Loucy (cell line): ENCODE measurements at regions not wholly inside any gene's neighbourhood (a gene's known extent, or its start where the extent isn't known, plus 50 kb on each side); places are given as distances from the start of the nearest gene placed in this dataset.

Source experiments
- H2AFZ ChIP-seq: fragments of 200-600 bp; sonication (generic); 2 replicates; pipeline ENCODE4 v1.6.0; 2016; ENCODE audit warnings: antibody characterized with exemption, mild to moderate bottlenecking, low read length, moderate library complexity
- H3F3A ChIP-seq: fragments of 200-600 bp; 2 replicates; pipeline ENCODE4 v1.6.0; 2016; ENCODE audit warnings: antibody characterized with exemption, low read depth, mild to moderate bottlenecking
- H3K27me3 ChIP-seq: fragments of 200-600 bp; sonication (generic); 2 replicates; pipeline ENCODE4 v1.6.1; 2014; ENCODE audit warnings: low read length, mild to moderate bottlenecking; ENCODE audit not compliant: insufficient read depth, poor library complexity, severe bottlenecking
- H3K36me3 ChIP-seq: fragments of 200-600 bp; sonication (generic); 2 replicates; pipeline ENCODE4 v1.6.1; 2016; ENCODE audit warnings: low read length; ENCODE audit not compliant: insufficient read depth
- H3K4me1 ChIP-seq: fragments of 200-600 bp; sonication (generic); 2 replicates; pipeline ENCODE4 v1.5.1; 2014; ENCODE audit warnings: low read length, mild to moderate bottlenecking; ENCODE audit not compliant: insufficient read depth, poor library complexity, severe bottlenecking
- H3K4me2 ChIP-seq: fragments of 200-600 bp; sonication (generic); 2 replicates; pipeline ENCODE4 v1.6.0; 2014; ENCODE audit warnings: antibody characterized with exemption, low read length, low read depth, mild to moderate bottlenecking; ENCODE audit not compliant: poor library complexity, severe bottlenecking
- H3K4me3 ChIP-seq: fragments of 200-600 bp; sonication (generic); 2 replicates; pipeline ENCODE4 v1.5.1; 2014; ENCODE audit warnings: low read length, mild to moderate bottlenecking, mixed read lengths; ENCODE audit not compliant: poor library complexity, severe bottlenecking
- H3K79me2 ChIP-seq: fragments of 200-600 bp; sonication (generic); 2 replicates; pipeline ENCODE4 v1.6.1; 2014; ENCODE audit warnings: low read length; ENCODE audit not compliant: insufficient read depth
- H3K9ac ChIP-seq: fragments of 200-600 bp; sonication (generic); 2 replicates; pipeline ENCODE4 v1.6.0; 2014; ENCODE audit warnings: mild to moderate bottlenecking, low read depth, low read length, moderate library complexity; ENCODE audit not compliant: poor library complexity, severe bottlenecking
- H3K9me2 ChIP-seq: fragments of 200-600 bp; sonication (generic); replicated peaks from 2 replicates; pipeline ENCODE4 v1.6.1; 2016; ENCODE audit warnings: low read depth, low read length, mixed read lengths
- H3K9me3 ChIP-seq: fragments of 200-600 bp; sonication (generic); 2 replicates; pipeline ENCODE4 v1.6.1; 2014; ENCODE audit warnings: mild to moderate bottlenecking, antibody characterized with exemption, low read length, low read depth; ENCODE audit not compliant: insufficient read depth
- H4K20me1 ChIP-seq: fragments of 200-600 bp; sonication (generic); 2 replicates; pipeline ENCODE4 v1.6.0; 2014; ENCODE audit warnings: antibody characterized with exemption, low read length, mild to moderate bottlenecking; ENCODE audit not compliant: insufficient read depth, poor library complexity, severe bottlenecking
- EZH2phosphoT487 ChIP-seq: fragments of 200-600 bp; IDR thresholded peaks from 2 replicates; pipeline ENCODE4 v1.6.1; 2018; ENCODE audit warnings: antibody characterized with exemption, mild to moderate bottlenecking, moderate library complexity, borderline replicate concordance
- TF ChIP-seq, protein P1 (sequence below): fragments of 200-600 bp; sonication (generic); conservative IDR thresholded peaks from 2 replicates; pipeline ENCODE4 v1.5.1; 2014; ENCODE audit warnings: mild to moderate bottlenecking, antibody characterized with exemption, low read length

DNA sequence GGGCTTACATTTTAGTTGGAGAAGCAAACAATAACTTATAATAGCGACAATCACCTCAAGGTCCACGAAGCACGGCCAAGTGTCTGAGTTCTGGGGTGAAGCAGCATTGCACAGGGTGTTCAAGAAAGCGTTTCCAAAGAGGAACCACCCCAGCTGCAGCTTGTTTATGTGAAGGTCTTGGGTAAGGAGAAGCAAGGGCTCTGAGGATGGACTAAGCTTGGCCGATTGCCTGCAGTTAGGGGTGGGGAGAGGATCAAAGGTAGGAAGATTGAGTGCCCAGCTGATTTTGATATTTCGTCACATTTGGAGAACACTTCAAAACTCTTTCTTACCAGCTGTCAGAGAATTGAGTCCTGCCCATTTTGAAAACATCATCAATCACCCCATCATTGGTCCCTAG is 321.6 kb upstream of the DNAJC19 start:
- Histone ChIP-seq H3K4me1 (no peaks in the 10 kb centered on the region), H3K9me3 (no peaks in the 10 kb centered on the region), H3K4me2 (no peak overlapping the region), H3K36me3 (no peaks in the 10 kb centered on the region), H2AFZ (no peak overlapping the region), H3F3A (no peaks in the 10 kb centered on the region), H3K9me2 (no peaks in the 10 kb centered on the region), H3K9ac (no peak overlapping the region), H3K79me2 (no peaks in the 10 kb centered on the region), H3K27me3 (no peaks in the 10 kb centered on the region), H4K20me1 (no peaks in the 10 kb centered on the region), H3K4me3 (no peak overlapping the region)
- TF ChIP-seq, protein P1, sequence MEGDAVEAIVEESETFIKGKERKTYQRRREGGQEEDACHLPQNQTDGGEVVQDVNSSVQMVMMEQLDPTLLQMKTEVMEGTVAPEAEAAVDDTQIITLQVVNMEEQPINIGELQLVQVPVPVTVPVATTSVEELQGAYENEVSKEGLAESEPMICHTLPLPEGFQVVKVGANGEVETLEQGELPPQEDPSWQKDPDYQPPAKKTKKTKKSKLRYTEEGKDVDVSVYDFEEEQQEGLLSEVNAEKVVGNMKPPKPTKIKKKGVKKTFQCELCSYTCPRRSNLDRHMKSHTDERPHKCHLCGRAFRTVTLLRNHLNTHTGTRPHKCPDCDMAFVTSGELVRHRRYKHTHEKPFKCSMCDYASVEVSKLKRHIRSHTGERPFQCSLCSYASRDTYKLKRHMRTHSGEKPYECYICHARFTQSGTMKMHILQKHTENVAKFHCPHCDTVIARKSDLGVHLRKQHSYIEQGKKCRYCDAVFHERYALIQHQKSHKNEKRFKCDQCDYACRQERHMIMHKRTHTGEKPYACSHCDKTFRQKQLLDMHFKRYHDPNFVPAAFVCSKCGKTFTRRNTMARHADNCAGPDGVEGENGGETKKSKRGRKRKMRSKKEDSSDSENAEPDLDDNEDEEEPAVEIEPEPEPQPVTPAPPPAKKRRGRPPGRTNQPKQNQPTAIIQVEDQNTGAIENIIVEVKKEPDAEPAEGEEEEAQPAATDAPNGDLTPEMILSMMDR = no peak
- TF ChIP-seq EZH2phosphoT487 = no peak

DNA sequence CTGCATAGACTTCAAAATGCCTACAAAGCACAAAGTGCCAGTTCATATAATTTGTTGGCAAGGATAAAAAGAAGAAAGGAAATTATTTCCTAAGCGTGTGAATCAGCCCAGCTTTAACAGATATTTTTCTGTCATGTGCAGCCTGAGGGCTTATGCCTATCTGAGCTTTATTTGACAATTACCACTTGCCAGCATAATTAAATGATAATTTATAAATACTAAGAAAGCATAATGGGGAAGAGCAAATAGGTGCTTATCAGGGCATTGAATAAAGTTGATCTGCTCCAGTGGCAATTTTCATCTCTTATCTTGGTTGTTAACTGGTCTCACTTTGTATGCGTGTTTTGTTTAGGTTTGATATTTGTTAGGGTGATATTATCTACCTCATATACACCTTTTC is 313.4 kb upstream of the DNAJC19 start:
- Histone ChIP-seq H3K9me2 (no peaks in the 10 kb centered on the region), H3K4me1 (no peaks in the 10 kb centered on the region), H3K4me3 (no peak overlapping the region)

DNA sequence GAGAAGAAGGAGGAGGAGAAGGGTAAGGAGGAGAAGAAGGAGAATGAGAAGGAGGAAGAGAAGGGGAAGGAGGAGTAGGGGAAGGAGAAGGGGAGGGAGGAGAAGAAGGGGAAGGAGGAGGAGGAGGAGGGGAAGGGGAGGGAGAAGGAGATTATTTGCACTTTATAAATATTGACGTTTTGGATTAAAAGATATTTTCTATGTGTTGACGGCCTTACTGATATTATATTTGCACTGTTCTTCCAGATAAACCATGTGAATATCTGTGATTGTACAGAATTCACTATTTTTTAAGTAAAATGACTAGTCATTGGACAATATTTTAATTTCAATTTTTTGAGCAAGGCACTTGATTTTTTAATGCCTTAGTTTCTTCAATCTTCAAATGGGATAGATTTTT is 310.5 kb upstream of the DNAJC19 start:
- Histone ChIP-seq H3K9ac (no peak overlapping the region), H3K36me3 (no peaks in the 10 kb centered on the region), H4K20me1 (no peaks in the 10 kb centered on the region), H3K27me3 (no peaks in the 10 kb centered on the region), H3K9me2 (no peaks in the 10 kb centered on the region), H3K4me1 (no peaks in the 10 kb centered on the region), H3K4me3 (no peak overlapping the region), H3K9me3 (no peaks in the 10 kb centered on the region), H3K79me2 (no peaks in the 10 kb centered on the region), H2AFZ (no peak overlapping the region), H3F3A (no peaks in the 10 kb centered on the region), H3K4me2 (no peak overlapping the region)
- TF ChIP-seq, protein P1 = no peak
- TF ChIP-seq EZH2phosphoT487 = no peak

More for the DNA sequence above, 313.4 kb upstream of the DNAJC19 start:
- Histone ChIP-seq H3K9me3 (no peaks in the 10 kb centered on the region), H3F3A (no peaks in the 10 kb centered on the region), H3K36me3 (no peaks in the 10 kb centered on the region), H4K20me1 (no peaks in the 10 kb centered on the region), H3K9ac (no peak overlapping the region), H3K79me2 (no peaks in the 10 kb centered on the region), H2AFZ (no peak overlapping the region), H3K27me3 (no peaks in the 10 kb centered on the region), H3K4me2 (no peak overlapping the region)
- no peak for TF ChIP-seq EZH2phosphoT487
- TF ChIP-seq, protein P1 = no peak
